Tongue (tissue), 1 donor: ENCODE measurements at regions not wholly inside any gene's neighbourhood (a gene's known extent, or its start where the extent isn't known, plus 50 kb on each side); places are given as distances from the start of the nearest gene placed in this dataset.

Experiments
- DNase-seq: peaks from one replicate; pipeline ENCODE4 v3.0.0-alpha.2; 2015

- DNase-seq, result no peak
These were observed 261.0 kb downstream of the BRD1 start for GRCh38 chr22:49566693-49567092.

GRCh38 chr22:49566141-49566541, 261.5 kb downstream of the BRD1 start:
- no peak for DNase-seq

- DNase-seq, result no peak
These were observed 262.2 kb downstream of the BRD1 start for GRCh38 chr22:49565516-49565855.

- no peak for DNase-seq
These were observed 262.8 kb downstream of the BRD1 start for GRCh38 chr22:49564666-49565515.

- DNase-seq, result no peak
These were observed 263.6 kb downstream of the BRD1 start for GRCh38 chr22:49564054-49564453.

- no peak for DNase-seq
These were observed 264.9 kb downstream of the BRD1 start for GRCh38 chr22:49562685-49563249.

GRCh38 chr22:49561976-49562375, 265.7 kb downstream of the BRD1 start:
- no peak for DNase-seq

- no peak for DNase-seq
These were observed 266.3 kb downstream of the BRD1 start for GRCh38 chr22:49561338-49561737.

- no peak for DNase-seq
These were observed 272.1 kb downstream of the BRD1 start for GRCh38 chr22:49555526-49555925.

GRCh38 chr22:49554741-49555140, 272.9 kb downstream of the BRD1 start:
- no peak for DNase-seq

GRCh38 chr22:49554296-49554625, 273.4 kb downstream of the BRD1 start:
- DNase-seq, result no peak

GRCh38 chr22:49553518-49554295, 274.0 kb downstream of the BRD1 start:
- peak; percentile 60 for DNase-seq

GRCh38 chr22:49553076-49553475, 274.6 kb downstream of the BRD1 start:
- no peak for DNase-seq

GRCh38 chr22:49551897-49552614, 275.6 kb downstream of the BRD1 start:
- no peak for DNase-seq

- no peak for DNase-seq
These were observed 276.2 kb downstream of the BRD1 start for GRCh38 chr22:49551446-49551845.

- DNase-seq, result no peak
These were observed 276.8 kb downstream of the BRD1 start for GRCh38 chr22:49550766-49551362.

GRCh38 chr22:49550141-49550430, 277.6 kb downstream of the BRD1 start:
- DNase-seq, result no peak

- no peak for DNase-seq
These were observed 278.2 kb downstream of the BRD1 start for GRCh38 chr22:49549256-49550140.

- no peak for DNase-seq
These were observed 279.1 kb downstream of the BRD1 start for GRCh38 chr22:49548356-49549202.

- DNase-seq, result no peak
These were observed 279.9 kb downstream of the BRD1 start for GRCh38 chr22:49547751-49548239.
